Stimulated activated CD4-positive, alpha-beta T cell treated with anti-CD3 and anti-CD28 coated beads, Interleukin-1b, Interleukin-23, amount 100 ng/mL, for 24 hours (primary cell): ENCODE measurements at regions not wholly inside any gene's neighbourhood (a gene's known extent, or its start where the extent isn't known, plus 50 kb on each side); places are given as distances from the start of the nearest gene placed in this dataset.
"Not testable (repeated sequence)": the region's sequence is repeated elsewhere in the genome, so short reads cannot be mapped to it uniquely, and the experiment has no call there.

Experiments used
- DNase-seq, 4 experiments: peaks; one replicate each; pipeline ENCODE4 v3.0.0-alpha.2; 2020; ENCODE audit warnings: low read depth in 4 of 4, low spot score in 1 of 4

GRCh38 chr5:29017501-29017900 is 1979.1 kb upstream of the CDH9 start:
- no peak for DNase-seq

DNA sequence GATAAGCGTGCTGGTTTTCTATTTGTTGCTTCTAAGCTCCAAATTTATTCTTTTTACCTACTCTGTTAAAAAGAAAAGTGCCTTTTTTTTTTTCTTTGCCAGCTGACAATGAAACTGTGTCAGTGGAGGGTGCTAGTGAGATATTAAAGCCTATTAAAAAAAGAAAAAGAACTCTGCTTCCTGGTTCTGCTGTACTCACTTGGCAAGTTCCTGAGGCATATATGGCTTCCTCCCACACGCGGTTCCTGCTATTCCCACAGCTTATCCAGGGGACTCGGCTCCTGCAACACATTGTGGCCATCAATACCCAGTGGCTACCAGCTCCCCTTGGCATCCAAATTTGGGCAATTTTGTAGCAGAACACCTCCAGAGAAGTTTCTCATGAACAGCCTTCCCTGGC is 1977.7 kb upstream of the CDH9 start:
- DNase-seq = no peak

DNA sequence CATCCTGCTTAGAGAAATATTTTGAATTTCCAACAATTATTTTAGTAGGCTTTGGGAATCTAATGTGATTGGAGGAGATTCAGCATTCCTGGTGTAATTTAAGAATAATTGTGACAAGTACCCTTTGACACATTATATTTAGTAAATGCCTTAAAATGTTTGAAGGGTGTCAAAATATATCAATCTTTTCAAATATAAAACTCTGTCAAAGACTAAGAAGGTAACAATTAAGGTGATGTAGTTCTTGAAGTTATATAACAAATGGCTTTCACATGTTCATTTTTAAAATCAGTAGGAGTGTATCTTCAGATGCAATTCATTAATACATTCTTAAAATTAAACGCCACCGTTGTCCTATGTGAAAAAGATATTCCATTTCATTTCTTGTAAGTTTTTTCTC is 1977.1 kb upstream of the CDH9 start:
- DNase-seq = no peak

DNA sequence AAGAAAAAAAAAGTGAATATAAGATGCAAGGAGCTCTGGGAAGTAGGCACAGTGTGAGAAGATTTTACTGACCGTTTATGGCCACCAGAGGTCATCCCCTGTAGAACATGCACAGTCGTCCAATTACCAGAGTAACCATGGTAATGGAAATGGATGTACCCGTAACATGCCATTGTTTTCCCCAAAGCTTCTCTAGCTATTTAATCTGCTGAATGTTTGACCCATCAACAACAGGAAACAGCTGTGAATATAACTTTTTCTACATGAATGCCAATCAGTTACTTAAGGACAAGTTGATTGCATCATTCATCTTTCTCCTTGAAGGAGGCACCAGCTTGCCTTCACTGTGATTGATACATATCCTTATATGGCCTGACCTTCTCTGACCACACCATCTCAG is 1967.0 kb upstream of the CDH9 start:
- DNase-seq = no peak

- DNase-seq = no peak
These were observed 1964.1 kb upstream of the CDH9 start for GRCh38 chr5:29002481-29002880.

DNA sequence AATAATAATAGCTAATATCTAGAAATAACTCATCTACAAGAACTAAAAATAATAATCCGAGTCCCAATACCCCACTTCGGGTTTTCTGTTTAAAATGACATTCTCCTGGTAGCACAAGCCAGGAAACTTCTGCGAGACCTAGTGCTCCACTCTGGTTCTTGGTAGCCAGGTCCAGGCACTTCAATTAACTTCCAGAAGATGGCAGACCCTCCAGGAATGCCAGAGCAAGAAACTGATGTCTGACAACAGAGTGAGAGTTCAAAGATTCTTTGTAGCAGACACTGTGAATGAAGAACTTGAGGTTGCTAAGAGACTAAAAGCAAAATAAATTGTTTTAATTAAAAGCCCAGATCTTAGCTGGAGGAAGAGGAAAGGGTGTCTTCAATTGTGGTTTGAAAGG is 1963.3 kb upstream of the CDH9 start:
- DNase-seq = no peak

DNA sequence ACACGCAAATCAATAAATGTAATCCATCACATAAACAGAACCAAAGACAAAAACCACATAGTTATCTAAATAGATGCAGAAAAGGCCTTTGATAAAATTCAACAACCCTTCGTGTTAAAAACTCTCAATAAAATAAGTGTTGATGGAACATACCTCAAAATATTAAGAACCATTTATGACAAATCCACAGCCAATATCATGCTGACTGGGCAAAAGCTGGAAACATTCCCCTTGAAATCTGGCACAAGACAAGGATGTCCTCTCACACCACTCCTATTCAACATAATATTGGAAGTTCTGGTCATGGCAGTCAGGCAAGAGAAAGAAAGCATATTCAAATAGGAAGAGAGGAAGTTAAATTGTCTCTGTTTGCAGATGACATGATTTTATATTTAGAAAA is 1946.3 kb upstream of the CDH9 start:
- no peak for DNase-seq

DNA sequence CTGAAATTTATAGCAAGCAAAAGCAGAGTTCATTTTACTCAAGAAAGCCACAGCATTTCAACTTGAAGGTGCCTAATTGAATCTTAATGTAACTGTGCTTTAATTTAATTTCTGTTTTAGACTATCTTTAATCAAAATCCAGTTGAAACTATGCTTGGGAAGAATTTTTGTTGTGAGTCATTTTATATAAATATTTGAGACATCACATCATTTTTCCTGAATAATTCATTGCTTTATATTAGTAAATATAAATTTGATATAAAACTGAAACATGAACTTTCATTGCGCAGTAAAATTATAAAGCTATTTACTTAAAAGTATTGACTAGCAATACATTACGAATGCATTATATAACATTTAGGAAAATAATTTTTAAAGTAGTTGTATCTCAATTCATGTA is 1937.1 kb upstream of the CDH9 start:
- no peak for DNase-seq

DNA sequence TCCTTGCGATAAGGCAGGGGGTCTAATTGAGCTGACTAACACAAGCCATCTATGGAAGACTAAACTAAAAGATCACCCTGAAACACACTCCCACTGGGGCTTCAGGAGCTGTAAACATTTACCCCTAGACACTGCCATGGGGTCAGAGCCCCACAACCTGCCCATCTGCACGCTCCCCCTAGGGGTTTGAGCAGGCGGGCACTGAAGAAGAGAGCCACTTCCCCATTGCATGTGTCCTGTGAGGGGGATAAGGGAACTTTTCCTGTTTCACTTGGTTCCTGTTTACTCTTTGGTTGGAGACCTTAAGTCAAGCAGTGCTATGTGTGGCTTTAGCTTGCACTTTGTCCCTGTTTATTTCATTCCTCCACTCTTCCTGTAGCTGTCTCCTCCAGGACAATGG is 1929.5 kb upstream of the CDH9 start:
- DNase-seq = no peak

- no peak for DNase-seq
These were observed 1923.4 kb upstream of the CDH9 start for GRCh38 chr5:28961816-28962215.

GRCh38 chr5:28958581-28958980 is 1920.2 kb upstream of the CDH9 start:
- no peak for DNase-seq

DNA sequence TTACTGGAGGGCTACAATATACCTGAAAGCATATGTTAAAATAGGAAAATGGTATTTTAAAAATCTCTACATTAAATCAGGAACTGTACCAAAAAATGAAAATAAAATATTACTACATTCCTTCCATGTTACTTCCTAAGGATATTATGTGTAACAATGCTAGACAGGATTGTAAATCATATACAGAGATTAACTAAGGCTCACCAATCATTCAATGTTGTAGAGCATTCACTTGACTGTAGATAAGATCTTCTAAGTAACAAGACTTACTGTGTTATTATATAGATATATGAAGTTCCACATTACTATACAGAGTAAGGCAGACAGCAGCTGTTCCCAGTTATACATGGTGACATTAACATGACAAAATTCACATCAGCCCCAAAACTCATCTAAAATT is 1919.1 kb upstream of the CDH9 start:
- no peak for DNase-seq

DNA sequence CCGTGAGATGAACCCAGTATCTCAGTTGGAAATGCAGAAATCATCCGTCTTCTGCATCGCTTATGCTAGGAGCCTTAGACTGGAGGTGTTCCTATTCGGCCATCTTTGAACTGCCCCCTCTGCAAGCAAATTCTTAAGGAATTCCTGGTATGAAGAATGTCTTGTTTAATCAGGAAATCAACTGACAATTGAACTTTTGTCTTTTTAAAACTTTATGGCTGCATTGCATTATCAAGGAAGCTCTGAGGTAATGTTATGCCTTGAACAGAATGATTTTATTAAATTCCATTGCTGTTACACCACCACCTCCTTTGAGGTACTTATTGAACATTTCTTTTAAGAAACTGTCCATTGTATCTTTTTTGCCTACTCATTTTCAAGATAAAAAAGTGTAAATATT is 1915.7 kb upstream of the CDH9 start:
- DNase-seq = no peak

- DNase-seq = no peak
These were observed 1909.5 kb upstream of the CDH9 start for GRCh38 chr5:28947865-28948264.

GRCh38 chr5:28945859-28946258 is 1907.5 kb upstream of the CDH9 start:
- DNase-seq = no peak

- DNase-seq = not testable (repeated sequence)
These were observed 1891.0 kb upstream of the CDH9 start for GRCh38 chr5:28929366-28929765.

DNA sequence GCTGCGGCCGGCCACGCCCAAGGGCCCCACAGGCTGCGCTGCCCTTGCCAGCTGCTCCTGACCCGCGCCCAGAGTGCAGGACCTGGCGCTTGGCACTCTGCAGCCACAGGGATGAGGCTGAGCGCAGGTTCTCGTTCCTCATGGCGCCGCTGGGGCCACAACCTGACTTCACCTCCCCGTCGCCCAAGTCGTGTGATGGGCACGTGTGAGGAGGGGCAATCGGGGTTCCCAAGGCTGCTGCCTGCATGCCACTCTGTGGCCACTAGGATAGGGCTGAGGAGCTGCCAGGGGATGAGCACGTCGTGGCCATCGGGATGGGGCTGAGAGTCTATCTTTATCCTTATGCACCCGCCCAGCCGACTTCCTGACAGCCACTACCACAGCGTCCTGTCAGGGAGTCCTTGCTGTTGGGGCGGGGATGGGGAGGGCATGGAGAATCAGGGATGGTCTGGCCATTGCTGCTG is 1890.0 kb upstream of the CDH9 start:
- not testable (repeated sequence) for DNase-seq

DNA sequence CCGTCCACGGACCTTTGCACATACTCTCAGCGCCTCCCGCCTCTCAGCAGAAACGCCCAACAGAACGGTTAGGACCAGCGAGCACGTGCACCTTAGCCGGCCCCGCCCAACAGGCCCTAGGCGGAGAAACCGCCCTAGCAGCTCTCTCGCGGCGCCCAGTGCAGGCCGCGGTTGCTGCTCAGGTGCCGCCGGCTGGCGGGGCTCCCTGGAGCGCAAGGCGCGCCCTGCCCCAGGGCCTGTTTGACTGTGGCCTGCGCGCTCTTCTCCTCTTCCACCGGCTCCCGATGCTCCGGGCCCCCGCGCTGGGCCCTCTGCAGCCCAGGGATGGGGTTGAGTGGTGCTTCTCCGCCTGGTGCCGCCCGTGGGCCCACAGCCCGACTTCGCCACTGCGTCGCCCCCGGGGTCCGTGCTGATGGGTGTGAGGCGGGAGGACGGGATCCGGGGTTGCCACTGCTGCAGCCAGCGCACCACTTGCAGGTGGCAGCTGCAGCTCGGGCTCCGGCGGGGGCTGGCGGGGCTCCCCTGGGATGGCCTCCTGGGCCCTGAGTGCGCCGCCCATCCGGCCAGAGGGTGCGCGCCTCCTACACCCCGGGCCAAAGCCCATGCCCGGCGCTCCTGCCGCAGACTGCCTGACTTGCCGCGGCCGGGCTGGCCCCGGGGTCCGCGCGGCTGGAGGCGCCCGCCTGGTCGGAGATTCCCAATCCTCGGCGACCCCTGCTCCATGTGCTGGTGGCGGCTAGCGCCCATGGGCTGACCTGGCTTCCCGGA is 1889.4 kb upstream of the CDH9 start:
- no peak for DNase-seq

- DNase-seq = no peak
These were observed 1888.0 kb upstream of the CDH9 start for GRCh38 chr5:28926422-28926821.

DNA sequence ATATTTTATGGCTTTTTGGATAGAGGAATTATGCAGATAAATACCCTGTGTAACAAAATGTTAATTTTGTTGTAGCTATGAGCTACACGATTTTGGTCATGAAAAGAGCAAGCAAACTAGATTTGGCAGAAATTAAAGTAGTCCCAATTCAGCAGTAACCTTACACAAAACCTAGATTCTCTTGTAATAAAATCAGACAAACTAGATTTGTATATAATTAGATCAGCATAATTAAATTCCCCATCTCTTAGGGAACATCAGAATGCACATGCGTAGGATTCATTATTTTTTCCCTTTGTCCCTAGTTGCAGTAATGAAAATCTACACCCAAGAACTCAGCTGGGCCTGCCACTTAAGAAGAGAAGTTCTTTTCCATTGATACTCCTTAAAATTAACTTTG is 1879.2 kb upstream of the CDH9 start:
- DNase-seq = no peak

DNA sequence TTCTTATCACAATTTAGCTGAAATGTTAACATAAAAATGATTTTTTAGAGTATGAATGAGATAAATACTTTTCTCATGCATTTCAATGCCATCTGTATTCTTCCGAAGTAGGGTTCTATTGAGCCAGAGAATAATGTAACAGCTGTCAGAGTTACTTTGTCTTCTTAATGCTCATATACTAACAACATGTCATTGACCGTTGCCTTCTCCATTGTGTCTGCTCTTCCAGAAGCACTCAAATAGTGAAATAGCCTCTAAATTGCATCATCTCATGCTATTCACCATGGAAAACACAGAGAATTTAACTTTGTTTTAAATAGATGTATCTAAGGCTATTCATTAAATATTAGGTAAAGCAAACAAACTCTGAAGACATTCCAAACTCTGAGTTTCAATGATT is 1875.9 kb upstream of the CDH9 start:
- DNase-seq = no peak

DNA sequence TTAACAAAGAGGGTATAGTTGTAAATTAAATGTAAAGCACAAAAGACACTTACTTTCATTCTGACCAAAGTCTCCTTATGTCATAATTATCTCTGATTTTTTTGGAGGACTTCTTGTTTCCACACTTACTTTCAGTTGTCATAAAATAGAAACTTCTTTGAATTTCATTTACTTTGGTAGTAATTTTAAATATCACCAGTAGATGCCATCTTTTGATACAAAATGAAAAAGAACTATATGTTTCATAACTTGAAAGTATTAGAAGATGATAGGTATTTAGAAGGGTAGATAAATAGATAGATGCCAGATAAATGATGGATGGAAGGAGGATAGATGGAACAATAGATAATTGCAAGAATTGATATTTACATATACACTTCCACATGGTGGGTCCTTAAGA is 1865.3 kb upstream of the CDH9 start:
- no peak for DNase-seq

DNA sequence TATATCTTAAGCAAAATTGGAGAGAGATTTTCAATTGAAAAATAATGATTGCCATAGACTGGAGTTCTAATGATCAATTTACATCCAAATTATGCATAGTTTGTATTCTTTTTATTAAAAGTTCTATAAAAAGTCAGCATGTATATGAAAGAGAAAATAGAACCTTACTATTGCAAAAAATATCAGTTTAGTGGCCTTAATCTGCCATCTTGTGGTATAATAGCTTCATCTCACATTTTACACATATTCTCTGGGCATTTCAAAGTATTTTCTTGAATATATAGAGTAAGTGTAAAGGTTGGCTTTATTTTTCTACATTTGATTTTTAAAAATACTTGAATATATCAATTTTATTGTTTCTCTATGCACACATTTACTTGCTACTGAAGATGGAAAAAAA is 1858.6 kb upstream of the CDH9 start:
- DNase-seq = no peak
